Lower lobe of right lung (tissue), 2 donors: ENCODE measurements at regions not wholly inside any gene's neighbourhood (a gene's known extent, or its start where the extent isn't known, plus 50 kb on each side); places are given as distances from the start of the nearest gene placed in this dataset.

Source experiments
- ATAC-seq, 2 donors: fragments of 200-7000 bp; cut with Tn5 transposase; one replicate each; pipeline ENCODE4 v1.9.1; 2020 to 2022; ENCODE audit warnings: mild to moderate bottlenecking in 2 of 2, moderate library complexity in 2 of 2
- DNase-seq: peaks from one replicate; pipeline ENCODE4 v3.0.0-alpha.2; 2020
- H3K27ac ChIP-seq: fragments of 200-600 bp; one replicate; pipeline ENCODE4 v1.8.0; 2022
- H3K27me3 ChIP-seq: fragments of 200-600 bp; one replicate; pipeline ENCODE4 v1.8.0; 2022; ENCODE audit warnings: low read depth
- H3K36me3 ChIP-seq: fragments of 200-600 bp; one replicate; pipeline ENCODE4 v1.8.0; 2022; ENCODE audit warnings: mild to moderate bottlenecking
- H3K4me1 ChIP-seq: fragments of 200-600 bp; one replicate; pipeline ENCODE4 v1.8.0; 2022
- H3K4me3 ChIP-seq: fragments of 200-600 bp; one replicate; pipeline ENCODE4 v1.8.0; 2022; ENCODE audit warnings: mild to moderate bottlenecking
- H3K9me3 ChIP-seq: fragments of 200-600 bp; one replicate; pipeline ENCODE4 v1.8.0; 2022
- CTCF ChIP-seq: fragments of 200-600 bp; IDR thresholded peaks from one replicate; pipeline ENCODE4 v1.8.0; 2022; ENCODE audit warnings: antibody characterized with exemption, mild to moderate bottlenecking
- intact Hi-C: fragments of 100-400 bp; cut with DNase I; formaldehyde crosslinking; loops from one replicate; pipeline ENCODE4 v1.11.0; 2022
- donor health status: DM: no; HTN: yes; CAD: no; lungs with severe emphysema.

- Histone ChIP-seq H3K4me3 (no peak overlapping the region), H3K4me1 (no peaks in the 10 kb centered on the region), H3K27ac (no peak overlapping the region), H3K27me3 (no peaks in the 10 kb centered on the region), H3K36me3 (no peaks in the 10 kb centered on the region), H3K9me3 (no peaks in the 10 kb centered on the region)
- TF ChIP-seq CTCF = no peak
- DNase-seq (no peak), ATAC-seq (no peak)
- intact Hi-C loops = no loop called here
Measured at GRCh38 chr18:31213641-31214040, 51.0 kb upstream of the DSC1 start.

GRCh38 chr18:31217038-31217849 is 54.6 kb upstream of the DSC1 start:
- Histone ChIP-seq H3K4me1 (no peaks in the 10 kb centered on the region), H3K27ac (no peak overlapping the region), H3K27me3 (no peaks in the 10 kb centered on the region), H3K4me3 (no peak overlapping the region), H3K9me3 (no peaks in the 10 kb centered on the region), H3K36me3 (no peaks in the 10 kb centered on the region)
- intact Hi-C loops = no loop called here
- no peak for TF ChIP-seq CTCF
- no peak for ATAC-seq
- no peak for DNase-seq

GRCh38 chr18:31218671-31219383 is 56.2 kb upstream of the DSC1 start:
- ATAC-seq (no peak), DNase-seq (no peak)
- Histone ChIP-seq H3K9me3 (no peaks in the 10 kb centered on the region), H3K27me3 (no peaks in the 10 kb centered on the region), H3K4me3 (no peak overlapping the region), H3K4me1 (no peaks in the 10 kb centered on the region), H3K36me3 (no peaks in the 10 kb centered on the region), H3K27ac (no peak overlapping the region)
- TF ChIP-seq CTCF = no peak
- intact Hi-C loops = no loop called here

DNA sequence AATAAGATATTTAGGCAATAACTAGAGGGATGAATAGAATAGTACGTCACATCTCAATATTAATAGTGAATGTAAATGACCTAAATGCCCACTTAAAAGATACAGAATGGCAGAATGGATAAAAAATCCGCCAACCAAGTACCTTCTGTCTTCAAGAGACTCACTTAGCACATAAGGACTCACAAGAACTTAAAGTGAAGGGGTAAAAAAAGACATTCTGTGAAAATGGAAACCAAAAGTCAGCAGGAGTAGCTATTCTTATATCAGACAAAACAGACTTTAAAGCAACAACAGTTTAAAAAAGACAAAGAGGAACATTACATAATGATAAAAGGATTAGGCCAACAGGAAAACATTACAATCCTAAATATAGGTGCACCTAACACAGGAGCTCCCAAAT is 56.7 kb upstream of the DSC1 start:
- no peak overlapping the region for H3K27ac ChIP-seq
- no peak for TF ChIP-seq CTCF
- H3K4me3 ChIP-seq = no peak overlapping the region
- intact Hi-C loops = no loop called here
- H3K9me3 ChIP-seq = no peaks in the 10 kb centered on the region
- H3K27me3 ChIP-seq = no peaks in the 10 kb centered on the region
- H3K4me1 ChIP-seq = no peaks in the 10 kb centered on the region
- DNase-seq = no peak
- no peaks in the 10 kb centered on the region for H3K36me3 ChIP-seq
- no peak for ATAC-seq

GRCh38 chr18:31223371-31223770 is 60.7 kb upstream of the DSC1 start:
- H3K4me3 ChIP-seq = no peak overlapping the region
- no peak for ATAC-seq
- no peaks in the 10 kb centered on the region for H3K27me3 ChIP-seq
- H3K9me3 ChIP-seq = no peaks in the 10 kb centered on the region
- intact Hi-C loops = no loop called here
- H3K4me1 ChIP-seq = no peaks in the 10 kb centered on the region
- no peak for DNase-seq
- no peak for TF ChIP-seq CTCF
- H3K36me3 ChIP-seq = no peaks in the 10 kb centered on the region
- H3K27ac ChIP-seq = no peak overlapping the region
